CD4-positive, alpha-beta T cell treated with Interferon alpha-2 for 1 hour (primary cell): ENCODE measurements at regions not wholly inside any gene's neighbourhood (a gene's known extent, or its start where the extent isn't known, plus 50 kb on each side); places are given as distances from the start of the nearest gene placed in this dataset.

Experiments used
- DNase-seq, 2 donors: peaks; one replicate each; pipeline ENCODE4 v3.0.0-alpha.2; 2020 to 2022

DNA sequence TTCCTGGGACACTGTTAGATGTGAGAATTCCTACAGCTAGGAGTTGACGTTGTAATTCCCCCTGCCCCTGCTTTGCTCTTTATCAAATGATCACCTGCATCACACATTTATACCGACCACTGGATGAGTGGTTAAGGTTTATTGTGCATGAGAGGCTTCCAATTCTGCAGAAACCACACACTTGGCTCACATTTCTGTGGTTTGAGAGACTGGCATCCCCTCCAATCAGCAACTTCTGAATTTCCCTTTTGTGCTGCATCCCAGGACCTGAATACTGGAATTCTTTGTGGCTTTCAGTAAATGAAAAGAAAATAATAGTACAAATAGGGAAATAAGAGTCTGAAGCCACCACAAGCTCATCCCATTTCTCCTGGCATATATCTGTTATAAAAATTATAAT is 628.7 kb upstream of the PIK3C3 start:
- no peak for DNase-seq

DNA sequence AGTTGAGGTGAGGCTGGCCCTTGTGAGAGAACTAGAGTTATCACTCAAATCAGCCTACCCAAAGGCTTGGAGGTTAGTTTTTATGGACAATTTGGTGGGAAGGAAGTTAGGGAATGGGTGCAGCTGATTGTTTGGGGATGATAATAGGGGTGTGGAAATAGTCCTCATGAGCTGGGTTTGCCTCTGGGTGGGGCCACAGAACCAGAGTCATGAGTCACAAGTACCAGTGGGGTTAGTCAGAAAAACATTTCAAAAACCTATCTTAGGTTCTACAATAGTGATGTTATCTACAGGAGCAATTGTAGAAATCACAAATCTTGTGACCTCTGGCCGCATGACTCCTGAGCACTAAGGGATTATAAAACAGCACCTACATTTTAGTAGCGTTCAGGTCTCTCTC is 630.1 kb upstream of the PIK3C3 start:
- DNase-seq, result no peak

DNA sequence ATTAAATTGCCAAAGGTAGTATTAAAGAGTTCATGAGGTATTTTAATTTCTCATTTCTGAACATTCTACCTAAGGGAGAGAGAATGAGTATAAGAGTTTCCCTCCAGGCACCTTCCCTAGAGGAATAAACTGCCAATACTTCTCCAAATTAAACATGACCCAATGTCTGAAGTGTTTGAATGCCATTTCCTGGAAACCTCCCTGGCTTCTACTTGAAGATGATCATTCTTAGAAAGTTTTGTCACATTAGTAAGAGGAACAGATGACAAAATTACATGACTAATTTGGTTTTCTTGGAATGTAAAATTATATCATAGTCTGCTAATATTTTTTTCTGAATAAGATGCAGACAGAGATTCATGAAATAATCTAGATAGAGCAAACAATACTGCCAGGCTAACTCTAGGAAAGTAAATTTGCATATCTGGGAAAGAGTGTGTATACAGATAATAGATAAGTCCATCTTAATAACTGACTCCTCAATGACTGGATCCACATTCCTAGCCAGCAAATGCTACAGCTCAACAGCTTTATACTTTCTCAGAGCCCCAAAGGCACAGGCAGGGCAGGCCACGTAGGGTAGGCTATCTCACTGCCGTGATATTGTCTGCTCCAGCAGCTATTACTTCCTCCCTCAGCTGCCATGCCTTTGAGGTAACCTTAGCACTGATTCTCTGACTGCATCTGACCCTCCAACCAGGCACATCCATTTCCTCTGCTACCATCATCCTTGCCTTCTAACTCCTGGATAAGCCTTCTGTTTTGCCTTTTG is 630.8 kb upstream of the PIK3C3 start:
- DNase-seq, result no peak

DNA sequence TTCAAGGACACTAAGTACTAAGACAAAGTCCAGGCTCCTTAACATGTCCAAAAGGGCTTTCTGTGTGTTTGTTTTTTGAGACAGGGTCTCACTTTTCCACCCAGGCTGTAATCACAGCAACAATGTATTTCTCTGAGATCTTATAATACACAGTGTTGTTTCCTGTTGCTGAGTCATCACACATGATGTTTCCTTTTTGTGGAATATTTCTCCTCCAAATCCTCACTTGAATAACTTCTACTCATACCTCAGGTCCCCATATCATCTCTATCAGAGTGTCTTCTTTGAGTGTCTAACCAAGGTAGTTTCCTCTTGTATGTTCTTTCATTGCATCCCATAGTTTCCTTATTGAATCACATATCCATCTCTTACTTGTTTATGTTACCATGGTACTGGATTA is 632.0 kb upstream of the PIK3C3 start:
- no peak for DNase-seq

DNA sequence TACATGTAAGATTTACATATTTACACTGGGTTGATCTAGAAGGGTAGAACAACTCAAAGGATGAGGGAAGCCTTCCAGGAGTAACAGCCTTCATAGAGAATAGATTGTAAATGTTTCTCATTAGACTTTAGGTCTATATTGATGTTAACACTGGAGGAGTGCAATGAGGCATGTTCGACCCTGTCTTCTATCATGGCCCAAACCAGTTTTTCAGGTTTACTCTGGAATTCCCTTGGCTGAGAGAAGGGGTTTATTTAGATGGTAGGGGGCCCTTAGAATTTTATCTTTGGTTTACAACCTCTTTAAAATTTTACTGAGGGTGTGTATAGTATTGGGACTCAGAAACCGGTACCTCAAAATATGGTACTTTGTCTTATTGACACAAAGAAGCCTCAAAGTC is 634.9 kb upstream of the PIK3C3 start:
- DNase-seq, result no peak

DNA sequence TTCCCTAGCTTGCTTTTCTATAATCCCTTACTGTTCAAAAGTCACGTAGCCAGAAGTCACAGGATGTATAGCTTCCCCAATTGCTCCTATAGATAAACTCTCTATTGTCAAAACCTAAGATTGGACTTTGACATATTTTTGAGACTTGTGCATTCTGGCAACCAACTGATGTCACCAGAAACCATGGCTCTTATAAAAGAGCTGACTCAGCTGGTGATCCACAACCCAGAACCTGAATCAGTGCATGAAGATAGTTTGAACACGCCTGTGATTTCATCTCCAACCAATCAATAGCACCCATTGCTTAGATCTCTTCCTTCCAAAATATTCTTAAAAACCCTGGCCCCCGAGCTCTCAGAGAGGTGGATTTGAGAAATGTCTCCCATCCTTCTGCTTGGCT is 639.9 kb upstream of the PIK3C3 start:
- no peak for DNase-seq

DNA sequence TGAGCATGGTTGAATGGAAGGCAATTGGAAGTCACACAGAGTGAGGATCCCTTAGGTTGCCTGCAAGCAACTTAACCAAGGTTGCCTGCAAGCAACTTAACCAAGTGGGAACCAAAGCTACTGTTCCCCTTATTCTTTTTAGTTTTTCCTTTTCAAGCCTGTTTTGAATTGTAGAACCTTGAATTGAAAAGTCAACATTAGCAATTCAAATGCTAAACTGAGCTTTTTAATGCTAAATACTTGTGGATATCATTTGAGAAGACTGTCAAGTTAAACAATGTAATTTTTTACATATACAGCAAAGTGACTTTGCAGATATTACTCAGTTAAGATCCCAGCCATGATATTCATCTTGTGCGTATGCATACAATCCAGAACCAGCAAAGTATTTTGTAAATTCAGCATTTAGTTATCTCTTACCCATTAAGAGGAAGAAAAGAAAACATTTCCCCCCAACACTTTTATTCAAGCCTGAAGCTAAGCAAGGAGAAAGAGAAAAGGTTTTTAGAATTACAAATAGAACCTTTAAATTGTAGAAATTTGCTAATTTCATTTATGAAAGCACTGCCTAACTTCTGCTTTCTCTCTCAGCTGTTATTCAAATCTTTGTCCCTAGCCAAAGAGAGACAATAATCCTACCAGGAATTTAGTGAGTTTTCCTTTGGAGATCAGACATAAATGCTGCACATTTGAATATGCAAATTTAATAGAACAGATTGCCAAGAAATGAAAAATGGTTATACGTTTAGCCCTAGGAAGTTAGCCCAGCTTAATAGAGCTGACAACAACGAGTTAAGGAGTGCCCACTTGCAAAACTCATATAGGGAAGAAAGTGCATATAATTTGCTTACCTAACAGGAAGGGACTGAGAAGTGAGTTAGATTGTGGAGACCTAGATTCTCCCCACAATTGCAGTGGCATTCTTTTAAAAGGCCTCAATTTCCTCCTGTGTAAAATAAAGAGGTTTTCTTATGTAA is 643.2 kb upstream of the PIK3C3 start:
- no peak for DNase-seq

DNA sequence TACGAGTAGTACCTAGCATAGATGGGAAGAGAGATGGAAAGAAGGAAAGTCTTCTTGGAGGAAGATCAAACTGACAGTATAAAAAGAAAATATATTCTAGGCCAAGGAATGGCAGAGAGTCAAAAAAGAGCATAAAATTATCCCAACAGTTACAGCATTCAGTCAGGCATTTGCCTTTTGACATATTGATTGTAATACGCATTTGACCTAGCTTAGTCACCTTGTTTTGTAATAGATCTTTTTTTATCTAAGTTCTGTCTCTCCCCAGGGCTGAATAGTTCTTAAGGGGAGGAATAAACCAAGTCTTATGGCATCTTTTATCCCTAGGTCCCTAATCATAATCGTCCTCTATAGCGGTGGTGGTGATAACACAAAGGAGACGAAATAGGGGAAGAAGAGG is 657.3 kb upstream of the PIK3C3 start:
- no peak for DNase-seq

DNA sequence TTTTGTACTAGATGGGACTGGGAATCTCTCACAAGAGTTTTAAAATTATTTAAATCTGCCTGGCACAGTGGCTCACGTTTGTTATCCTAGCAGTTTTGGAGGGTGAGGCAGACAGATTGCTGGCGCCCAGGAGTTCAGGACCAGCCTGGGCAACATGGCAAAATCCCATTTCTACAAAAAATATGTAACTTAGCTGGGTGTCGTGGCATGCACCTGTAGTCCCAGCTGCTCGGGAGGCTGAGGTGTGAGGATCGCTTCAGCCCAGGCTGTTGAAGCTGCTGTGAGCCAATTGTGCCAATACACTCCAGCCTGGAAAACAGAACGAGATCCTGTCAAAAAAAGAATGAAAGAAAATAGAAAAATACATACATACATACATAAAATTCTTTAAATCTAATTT is 685.7 kb upstream of the PIK3C3 start:
- no peak for DNase-seq

DNA sequence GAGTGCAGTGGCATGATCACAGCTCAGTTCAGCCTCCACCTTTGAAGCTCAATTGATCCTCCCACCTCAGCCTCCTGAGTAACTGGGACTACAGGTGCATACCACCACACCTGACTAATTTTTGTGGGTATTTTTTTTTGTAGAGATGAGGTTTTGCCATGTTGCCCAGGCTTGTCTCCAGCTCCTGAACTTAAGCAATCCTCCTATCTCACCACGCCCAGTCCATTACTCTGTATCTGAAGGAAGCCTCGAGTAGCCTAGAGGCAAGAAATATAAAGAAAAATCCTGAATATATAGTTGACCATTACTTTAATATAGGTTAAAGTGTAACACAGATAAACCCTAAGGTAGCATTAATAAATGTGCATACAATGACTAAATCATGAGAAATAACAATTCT is 686.8 kb upstream of the PIK3C3 start:
- DNase-seq, result no peak

DNA sequence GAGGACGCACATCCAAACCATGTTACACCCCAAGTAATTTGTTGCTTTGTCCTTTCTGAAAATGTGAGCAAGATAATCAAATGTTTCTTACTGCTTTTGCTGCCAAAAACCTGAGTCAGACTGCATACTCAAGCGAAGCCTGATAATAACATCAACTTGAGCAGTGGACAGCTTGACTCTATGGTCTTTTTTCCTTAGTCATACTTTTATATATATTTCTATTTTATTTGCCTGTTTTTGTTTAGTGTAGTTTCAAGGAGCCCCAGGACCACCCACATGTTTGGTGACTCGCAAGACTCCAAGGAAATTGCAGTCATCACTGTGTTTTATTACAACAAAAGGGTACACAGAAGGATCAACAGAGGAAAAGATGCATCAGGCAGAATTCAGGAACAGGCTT is 688.4 kb upstream of the PIK3C3 start:
- no peak for DNase-seq

DNA sequence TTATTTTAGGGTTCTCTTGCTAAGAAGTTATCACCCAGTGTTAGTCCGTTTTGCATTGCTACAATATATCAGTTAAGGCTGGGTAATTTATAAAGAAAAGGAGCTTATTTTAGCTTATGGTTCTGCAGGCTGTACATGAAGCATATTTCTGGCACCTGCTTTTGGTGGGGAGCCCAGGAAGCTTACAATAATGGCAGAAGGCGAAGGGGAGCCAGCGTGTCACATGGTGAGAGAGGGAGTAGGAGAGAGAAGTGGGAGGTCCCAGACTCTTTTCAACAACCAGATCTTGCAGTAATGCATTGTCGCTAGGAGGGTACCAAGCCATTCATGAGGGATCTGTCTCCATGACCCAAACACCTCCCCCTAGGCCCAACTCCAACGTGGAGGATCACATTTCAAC is 688.8 kb upstream of the PIK3C3 start:
- no peak for DNase-seq

DNA sequence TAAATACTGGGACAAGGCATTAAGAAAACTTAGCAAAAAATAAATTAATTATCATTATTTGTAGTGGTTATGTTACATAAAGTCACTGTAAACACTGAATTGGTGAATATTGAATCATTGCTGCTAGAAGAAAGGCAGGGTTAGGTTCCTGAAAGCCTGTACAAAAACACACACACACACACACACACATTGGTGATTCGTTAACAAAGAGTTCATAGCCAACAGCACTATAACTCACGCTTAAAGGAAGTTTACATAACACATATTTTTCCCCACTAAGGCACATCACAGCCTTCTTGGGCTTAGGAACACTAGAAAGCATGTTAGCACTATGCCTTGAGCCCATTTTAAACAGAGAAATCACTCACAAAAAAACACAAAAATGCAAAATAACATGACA is 690.0 kb upstream of the PIK3C3 start:
- no peak for DNase-seq

DNA sequence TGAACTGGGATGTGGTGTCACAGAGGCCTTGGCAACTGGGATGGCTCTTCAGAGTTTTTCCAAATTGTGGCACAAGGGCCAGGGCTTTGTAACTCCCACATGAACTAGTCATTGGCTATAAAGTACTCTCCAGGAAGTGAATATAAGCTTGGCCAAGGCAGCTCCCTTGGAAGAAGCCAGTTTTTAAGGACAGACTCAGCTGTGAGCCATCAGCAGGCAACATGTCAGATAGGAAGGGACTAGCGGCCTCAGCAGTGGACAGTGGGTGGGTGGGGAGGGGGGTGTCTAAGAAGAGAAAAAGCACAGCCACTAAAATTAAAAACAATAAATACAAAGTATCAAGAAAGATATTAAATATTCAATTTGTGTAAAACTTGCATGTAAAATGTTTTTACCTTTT is 691.1 kb upstream of the PIK3C3 start:
- no peak for DNase-seq

DNA sequence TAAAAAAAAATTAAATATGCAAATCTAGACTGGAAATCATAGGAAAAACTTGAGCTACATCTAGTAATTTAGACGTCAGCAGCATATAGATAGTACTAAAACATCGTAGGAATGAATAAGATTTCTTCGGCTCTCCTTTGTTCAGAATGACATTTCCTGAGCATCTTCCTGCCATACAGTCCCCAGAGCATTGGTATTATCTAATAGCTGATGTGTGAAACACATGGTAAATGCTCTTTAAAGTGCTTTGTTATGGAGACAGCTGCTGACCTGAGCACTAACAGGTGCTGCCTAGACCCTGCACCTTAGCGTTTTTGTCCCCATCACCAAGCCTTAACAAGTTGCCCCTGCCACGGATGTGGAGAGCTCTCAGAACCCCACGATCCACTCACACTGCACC is 692.3 kb upstream of the PIK3C3 start:
- no peak for DNase-seq

DNA sequence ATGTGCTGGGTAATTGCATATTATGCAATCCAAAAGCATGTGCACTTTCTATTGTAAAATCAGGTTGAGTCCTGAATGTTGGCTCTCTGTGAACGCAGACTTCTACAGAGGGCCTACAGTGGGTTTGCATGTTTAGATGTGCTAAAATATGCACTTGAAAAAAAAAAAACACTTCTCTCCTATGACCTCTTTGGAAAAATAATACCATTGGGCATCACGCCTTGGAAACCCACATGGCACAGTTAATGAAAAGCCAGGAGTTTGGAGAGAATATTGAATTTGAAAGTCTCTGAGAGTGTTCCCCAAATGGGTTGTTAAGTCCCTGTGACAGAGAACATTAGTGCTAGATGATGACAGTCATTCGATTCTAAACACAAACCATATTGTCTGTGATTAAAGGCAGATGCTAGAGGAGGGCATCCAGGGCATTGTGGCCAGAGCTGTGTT is 710.4 kb upstream of the PIK3C3 start:
- DNase-seq, result no peak

DNA sequence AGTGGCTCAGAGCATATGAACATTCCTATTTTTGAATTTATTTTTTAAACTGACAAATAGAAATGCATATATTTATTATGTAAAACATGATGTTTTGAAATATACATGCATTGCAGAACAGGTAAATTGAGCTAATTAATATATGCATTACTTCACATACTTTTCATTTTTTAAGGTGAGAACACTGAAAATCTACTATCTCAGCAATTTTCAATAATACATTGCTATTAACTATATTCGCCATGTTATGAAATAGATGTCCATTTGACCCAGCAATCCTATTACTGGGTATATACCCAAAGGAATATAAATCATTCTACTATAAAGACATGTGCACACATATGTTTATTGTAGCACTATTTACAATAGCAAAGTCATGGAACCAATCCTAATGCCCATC is 717.7 kb upstream of the PIK3C3 start:
- DNase-seq, result no peak

DNA sequence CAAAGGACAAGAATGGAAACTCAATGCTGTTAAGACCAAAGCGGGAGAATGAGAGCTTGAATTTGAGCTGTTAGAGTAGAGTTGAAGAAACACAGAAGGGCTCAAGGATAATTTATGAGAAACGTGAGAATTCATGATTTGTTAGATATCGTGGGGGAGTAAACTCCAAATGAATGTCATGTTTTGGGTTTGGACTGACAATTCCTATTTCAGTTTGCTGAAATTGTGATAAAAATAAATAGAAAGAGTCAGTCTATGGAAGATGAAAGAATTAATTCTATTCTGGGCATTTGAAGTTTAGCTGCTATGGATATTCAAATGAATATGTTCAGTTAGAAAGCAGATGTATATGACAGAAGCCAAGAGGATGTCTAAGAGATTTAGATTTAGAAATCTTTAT is 723.4 kb upstream of the PIK3C3 start:
- no peak for DNase-seq

DNA sequence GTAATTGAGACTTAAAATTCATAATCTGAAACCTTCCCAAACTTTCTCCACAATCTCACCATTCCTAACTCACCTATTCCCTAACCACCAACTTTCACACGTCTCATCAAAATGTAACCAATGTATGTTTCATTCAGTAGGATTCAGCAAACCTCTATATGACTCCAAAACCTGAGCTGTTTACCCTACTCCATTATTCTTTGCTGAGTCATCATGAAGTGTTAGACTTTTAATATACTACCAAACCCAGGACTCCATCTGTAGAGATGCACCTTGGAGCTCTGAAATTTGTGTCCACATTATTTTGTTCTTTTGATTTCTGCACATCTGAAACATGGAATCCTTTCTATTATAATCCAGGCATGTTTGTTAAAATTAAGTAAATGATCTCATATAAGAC is 727.0 kb upstream of the PIK3C3 start:
- no peak for DNase-seq

DNA sequence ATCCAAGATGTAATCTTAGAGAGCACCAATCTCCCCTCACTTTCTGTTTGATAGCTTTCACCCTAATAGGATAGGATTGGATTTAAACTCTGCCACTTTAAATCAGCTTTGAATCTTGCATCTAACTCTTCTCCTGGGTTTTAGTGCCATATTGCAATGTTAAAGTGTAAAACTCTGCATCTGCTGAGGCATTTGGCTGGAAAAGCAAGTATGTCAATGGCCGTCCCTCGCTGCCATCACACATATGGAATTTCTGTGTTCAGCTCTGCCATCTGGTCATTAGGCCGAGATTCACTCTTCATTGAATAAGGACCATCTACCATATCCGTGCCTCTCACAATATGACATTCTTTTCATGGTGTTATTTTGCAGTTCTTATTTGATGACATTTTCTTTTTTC is 728.1 kb upstream of the PIK3C3 start:
- no peak for DNase-seq

DNA sequence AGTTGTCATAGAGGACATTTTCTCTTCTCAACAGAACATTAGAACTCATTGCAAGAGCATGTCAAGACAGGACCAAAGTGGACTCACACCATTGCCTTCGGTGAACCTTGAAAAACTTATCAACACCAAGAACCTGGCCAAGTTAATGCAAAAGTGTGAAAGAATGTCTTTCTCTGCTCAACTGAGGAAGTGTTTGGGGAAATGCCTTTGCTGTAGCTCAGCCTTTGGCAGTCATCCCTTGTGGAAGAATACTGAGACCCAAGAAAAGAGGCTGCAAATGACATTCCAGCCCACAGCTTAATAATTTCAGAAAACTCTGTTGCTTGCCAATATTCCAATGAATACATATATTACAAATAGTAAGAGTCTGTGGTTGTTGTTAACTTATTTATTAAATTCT is 728.8 kb upstream of the PIK3C3 start:
- no peak for DNase-seq

DNA sequence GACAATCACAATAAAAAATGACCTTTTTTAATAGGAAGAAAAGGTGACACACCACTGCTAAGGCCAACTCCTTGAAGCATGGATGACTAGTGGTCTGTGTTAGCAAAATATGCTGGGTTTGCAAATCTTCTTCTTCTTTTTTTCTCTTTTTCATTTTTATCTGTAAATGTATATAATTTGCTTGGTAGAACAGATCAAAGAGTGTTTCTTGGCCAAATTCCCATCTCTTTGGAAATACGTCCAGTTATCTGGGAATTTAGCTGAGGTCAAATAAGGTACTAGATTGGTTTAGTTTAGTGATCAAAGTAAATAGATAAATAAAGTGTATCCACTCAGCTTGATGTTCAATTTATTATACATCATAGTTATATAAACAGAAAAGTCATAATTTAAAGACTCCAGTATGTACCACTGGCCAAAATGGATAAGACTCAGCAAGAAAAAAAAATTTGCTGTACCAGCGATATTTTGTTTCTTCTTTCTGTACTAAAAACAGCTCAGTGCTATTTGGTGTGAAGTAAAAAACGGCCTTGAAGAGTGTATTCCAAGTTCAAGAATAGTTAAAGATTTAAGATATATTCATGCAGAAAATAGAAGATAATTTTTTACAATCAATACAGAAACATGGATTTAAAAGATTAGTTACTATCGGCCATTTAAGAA is 738.6 kb upstream of the PIK3C3 start:
- no peak for DNase-seq

DNA sequence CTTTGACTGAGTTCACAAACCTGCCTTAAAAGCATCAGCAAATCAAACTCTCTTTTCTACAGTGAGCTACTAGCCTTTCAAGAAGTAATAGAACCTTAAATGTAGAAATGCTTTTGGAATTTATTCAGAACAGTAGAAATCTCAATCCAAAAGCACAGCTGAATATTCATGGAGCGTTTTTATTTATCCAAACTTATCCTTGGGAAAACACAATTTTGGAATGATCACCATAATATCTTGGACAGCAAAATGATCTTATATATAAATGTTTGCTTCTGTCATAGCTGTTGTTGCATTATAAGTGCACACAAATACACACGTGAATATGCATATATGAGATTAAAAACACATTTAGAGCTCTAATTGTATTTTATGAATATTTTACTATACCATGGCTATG is 747.3 kb upstream of the PIK3C3 start:
- DNase-seq, result no peak

DNA sequence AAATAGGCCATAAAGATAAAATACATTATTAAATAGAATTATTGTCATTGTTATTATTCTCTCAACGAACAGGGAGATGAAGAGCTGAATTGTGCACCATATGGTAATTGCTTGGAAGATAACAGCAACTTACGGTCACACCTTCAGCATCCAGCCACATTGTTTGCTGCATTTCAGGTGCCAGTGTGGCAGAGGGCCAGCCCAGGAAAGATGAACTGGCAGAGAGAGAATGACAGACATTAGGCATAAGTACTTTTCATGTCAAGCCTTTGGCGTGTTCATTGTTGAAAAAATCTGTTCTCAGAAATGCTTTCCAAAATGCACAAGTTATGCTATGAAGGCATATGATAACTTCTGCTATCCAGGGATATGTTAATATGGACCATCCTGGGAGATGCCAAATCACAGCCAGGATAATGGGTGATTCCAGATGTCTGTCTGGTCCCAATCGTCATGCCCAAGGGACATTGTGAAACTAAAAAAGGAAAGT is 748.6 kb upstream of the PIK3C3 start:
- DNase-seq, result no peak
